ENCODE measurements at regions not wholly inside any gene's neighbourhood (a gene's known extent, or its start where the extent isn't known, plus 50 kb on each side); places are given as distances from the start of the nearest gene placed in this dataset.

GRCh38 chr13:30094015-30094414, 213.3 kb downstream of the KATNAL1 start (continued):
- TF ChIP-seq CHD7 (IDR thresholded peaks at IDR 0.05; ENCODE audit: insufficient replicate concordance, low read length): no peak
- TF ChIP-seq SIRT6 (IDR thresholded peaks at IDR 0.05; ENCODE audit: low read length): no peak
- no peak for TF ChIP-seq CBX8 (IDR thresholded peaks at IDR 0.05; ENCODE audit: borderline replicate concordance, low read depth, low read length)
- TF ChIP-seq CHD1 (IDR thresholded peaks at IDR 0.05; ENCODE audit: low read depth, low read length): no peak
- TF ChIP-seq CHD2 (IDR thresholded peaks at IDR 0.05; ENCODE audit: low read length): no peak
- TF ChIP-seq USF2 (IDR thresholded peaks at IDR 0.05; ENCODE audit: low read length): no peak
- no peak for TF ChIP-seq TAF1 (IDR thresholded peaks at IDR 0.05; ENCODE audit: low read depth, low read length)
- no peak for TF ChIP-seq EP300 (IDR thresholded peaks at IDR 0.05; ENCODE audit: borderline replicate concordance in 1 of 2, low read depth in 2 of 2, low read length in 2 of 2)
- TF ChIP-seq BRCA1 (IDR thresholded peaks at IDR 0.05; ENCODE audit: low read depth, low read length): no peak
- no peak for TF ChIP-seq CEBPB (IDR thresholded peaks at IDR 0.05; ENCODE audit: low read depth, low read length)
- no peak for TF ChIP-seq KDM1A (IDR thresholded peaks at IDR 0.05; ENCODE audit: borderline replicate concordance, low read length)
- TF ChIP-seq HDAC6 (IDR thresholded peaks at IDR 0.05; ENCODE audit: low read depth, low read length): no peak
